ENCODE measurements at regions not wholly inside any gene's neighbourhood (a gene's known extent, or its start where the extent isn't known, plus 50 kb on each side); places are given as distances from the start of the nearest gene placed in this dataset.

- Histone ChIP-seq H3K27me3 (ENCODE audit: control insufficient read depth, insufficient read depth, low read length) (no peaks in the 10 kb centered on the region), H3K4me2 (ENCODE audit: extremely low read depth, insufficient read depth, low read length) (no peak overlapping the region), H3K79me2 (ENCODE audit: control insufficient read depth, insufficient read depth, low read length) (no peaks in the 10 kb centered on the region), H3K4me1 (ENCODE audit: control insufficient read depth, extremely low read depth, insufficient read depth, low read length) (no peaks in the 10 kb centered on the region), H3K9ac (ENCODE audit: insufficient read depth, low read length) (no peak overlapping the region), H2AFZ (ENCODE audit: low read length) (no peak overlapping the region), H3K9me3 (ENCODE audit: control insufficient read depth, insufficient read depth, low read depth, low read length) (no peaks in the 10 kb centered on the region), H3K36me3 (ENCODE audit: control insufficient read depth, insufficient read depth, low read length) (no peaks in the 10 kb centered on the region), H3K27ac (ENCODE audit: insufficient read depth, low read length) (no peak overlapping the region), H4K20me1 (ENCODE audit: control insufficient read depth, extremely low read depth, insufficient read depth, low read length) (no peaks in the 10 kb centered on the region), H3K4me3 (replicated peaks in 1 of 4; ENCODE audit: control extremely low read depth in 1 of 4, insufficient read depth in 1 of 4, low read depth in 3 of 4, low read length in 4 of 4) (no peak overlapping the region)
- DNase-seq (ENCODE audit: low read depth in 2 of 2), result no peak
- TF ChIP-seq, protein P1, sequence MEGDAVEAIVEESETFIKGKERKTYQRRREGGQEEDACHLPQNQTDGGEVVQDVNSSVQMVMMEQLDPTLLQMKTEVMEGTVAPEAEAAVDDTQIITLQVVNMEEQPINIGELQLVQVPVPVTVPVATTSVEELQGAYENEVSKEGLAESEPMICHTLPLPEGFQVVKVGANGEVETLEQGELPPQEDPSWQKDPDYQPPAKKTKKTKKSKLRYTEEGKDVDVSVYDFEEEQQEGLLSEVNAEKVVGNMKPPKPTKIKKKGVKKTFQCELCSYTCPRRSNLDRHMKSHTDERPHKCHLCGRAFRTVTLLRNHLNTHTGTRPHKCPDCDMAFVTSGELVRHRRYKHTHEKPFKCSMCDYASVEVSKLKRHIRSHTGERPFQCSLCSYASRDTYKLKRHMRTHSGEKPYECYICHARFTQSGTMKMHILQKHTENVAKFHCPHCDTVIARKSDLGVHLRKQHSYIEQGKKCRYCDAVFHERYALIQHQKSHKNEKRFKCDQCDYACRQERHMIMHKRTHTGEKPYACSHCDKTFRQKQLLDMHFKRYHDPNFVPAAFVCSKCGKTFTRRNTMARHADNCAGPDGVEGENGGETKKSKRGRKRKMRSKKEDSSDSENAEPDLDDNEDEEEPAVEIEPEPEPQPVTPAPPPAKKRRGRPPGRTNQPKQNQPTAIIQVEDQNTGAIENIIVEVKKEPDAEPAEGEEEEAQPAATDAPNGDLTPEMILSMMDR (conservative IDR thresholded peaks at IDR 0.05 in 1 of 2, IDR thresholded peaks at IDR 0.05 in 1 of 2; ENCODE audit: low read depth in 1 of 2, low read length in 2 of 2), result no peak
Observed at GRCh38 chr13:22227895-22228294, 557.0 kb downstream of the FGF9 start.

DNA sequence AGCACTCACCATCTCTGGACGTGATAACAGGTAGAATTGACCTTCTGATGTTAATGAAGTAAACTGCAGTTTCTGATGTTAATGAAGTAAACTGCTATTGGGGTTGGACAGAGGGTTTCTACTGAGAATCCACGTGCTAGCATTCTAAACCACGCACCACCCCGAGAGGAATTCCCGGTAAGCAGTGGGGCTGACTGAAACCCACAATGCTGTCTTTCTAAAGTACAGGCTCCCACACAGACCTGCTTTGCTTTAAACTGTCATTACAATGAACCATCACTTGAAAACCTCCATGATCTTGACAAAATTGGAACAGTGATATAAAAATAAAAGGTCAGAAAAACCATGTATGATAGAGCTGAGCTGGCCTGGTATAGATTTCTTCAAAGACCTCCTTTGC lies 559.0 kb downstream of the FGF9 start:
- Histone ChIP-seq H3K4me3 (replicated peaks in 1 of 4; ENCODE audit: control extremely low read depth in 1 of 4, insufficient read depth in 1 of 4, low read depth in 3 of 4, low read length in 4 of 4) (no peak overlapping the region), H2AFZ (ENCODE audit: low read length) (no peak overlapping the region), H3K79me2 (ENCODE audit: control insufficient read depth, insufficient read depth, low read length) (no peaks in the 10 kb centered on the region), H3K36me3 (ENCODE audit: control insufficient read depth, insufficient read depth, low read length) (no peaks in the 10 kb centered on the region), H3K4me1 (ENCODE audit: control insufficient read depth, extremely low read depth, insufficient read depth, low read length) (no peaks in the 10 kb centered on the region), H4K20me1 (ENCODE audit: control insufficient read depth, extremely low read depth, insufficient read depth, low read length) (no peaks in the 10 kb centered on the region), H3K27ac (ENCODE audit: insufficient read depth, low read length) (no peak overlapping the region), H3K27me3 (ENCODE audit: control insufficient read depth, insufficient read depth, low read length) (no peaks in the 10 kb centered on the region), H3K9me3 (ENCODE audit: control insufficient read depth, insufficient read depth, low read depth, low read length) (no peaks in the 10 kb centered on the region), H3K9ac (ENCODE audit: insufficient read depth, low read length) (no peak overlapping the region), H3K4me2 (ENCODE audit: extremely low read depth, insufficient read depth, low read length) (no peak overlapping the region)
- TF ChIP-seq, protein P1 (conservative IDR thresholded peaks at IDR 0.05 in 1 of 2, IDR thresholded peaks at IDR 0.05 in 1 of 2; ENCODE audit: low read depth in 1 of 2, low read length in 2 of 2), result no peak
- TF ChIP-seq EZH2 (IDR thresholded peaks at IDR 0.05; ENCODE audit: low read length, missing control alignments), result no peak
- DNase-seq (ENCODE audit: low read depth in 2 of 2), result no peak

GRCh38 chr13:22232186-22232585 lies 561.3 kb downstream of the FGF9 start:
- Histone ChIP-seq H3K27ac (ENCODE audit: insufficient read depth, low read length) (no peak overlapping the region), H3K36me3 (ENCODE audit: control insufficient read depth, insufficient read depth, low read length) (no peaks in the 10 kb centered on the region), H3K4me1 (ENCODE audit: control insufficient read depth, extremely low read depth, insufficient read depth, low read length) (no peaks in the 10 kb centered on the region), H3K4me2 (ENCODE audit: extremely low read depth, insufficient read depth, low read length) (no peak overlapping the region), H3K9ac (ENCODE audit: insufficient read depth, low read length) (no peak overlapping the region), H2AFZ (ENCODE audit: low read length) (no peak overlapping the region), H4K20me1 (ENCODE audit: control insufficient read depth, extremely low read depth, insufficient read depth, low read length) (no peaks in the 10 kb centered on the region), H3K79me2 (ENCODE audit: control insufficient read depth, insufficient read depth, low read length) (no peaks in the 10 kb centered on the region), H3K9me3 (ENCODE audit: control insufficient read depth, insufficient read depth, low read depth, low read length) (no peaks in the 10 kb centered on the region), H3K4me3 (replicated peaks in 1 of 4; ENCODE audit: control extremely low read depth in 1 of 4, insufficient read depth in 1 of 4, low read depth in 3 of 4, low read length in 4 of 4) (no peak overlapping the region), H3K27me3 (ENCODE audit: control insufficient read depth, insufficient read depth, low read length) (no peaks in the 10 kb centered on the region)
- TF ChIP-seq, protein P1 (conservative IDR thresholded peaks at IDR 0.05 in 1 of 2, IDR thresholded peaks at IDR 0.05 in 1 of 2; ENCODE audit: low read depth in 1 of 2, low read length in 2 of 2), result no peak
- no peak for TF ChIP-seq EZH2 (IDR thresholded peaks at IDR 0.05; ENCODE audit: low read length, missing control alignments)
- no peak for DNase-seq (ENCODE audit: low read depth in 2 of 2)
